TTC549 (cell line): ENCODE measurements at regions not wholly inside any gene's neighbourhood (a gene's known extent, or its start where the extent isn't known, plus 50 kb on each side); places are given as distances from the start of the nearest gene placed in this dataset.
A peak's percentile ranks its signal among the peaks of the same experiment; 100 is the strongest.

Experiments
- FAIRE-seq: peaks from 2 replicates; lab custom pipeline; 2012; peaks lifted over from hg19 to GRCh38; lab: Jason Lieb, UNC

GRCh38 chr6:105573138-105573537, 170.3 kb upstream of the PREP start:
- FAIRE-seq: no peak

DNA sequence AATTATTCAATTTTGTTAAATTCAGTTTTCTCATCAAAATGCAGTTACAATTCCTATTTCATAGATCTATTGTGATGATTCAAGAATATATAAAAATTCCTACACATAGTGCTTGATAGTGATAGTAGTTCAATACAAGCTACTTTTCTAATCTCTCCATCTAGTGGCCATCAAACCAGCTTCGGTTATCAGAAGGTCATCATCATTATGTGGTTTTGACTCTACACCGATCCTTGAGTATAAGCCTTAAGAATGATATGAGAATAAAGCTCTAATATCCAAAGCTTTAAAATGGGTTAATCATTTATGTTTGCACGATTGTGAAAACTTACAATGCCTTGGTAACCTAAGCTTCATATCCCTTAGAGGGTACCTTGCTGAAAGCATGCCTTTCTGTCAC, 167.5 kb upstream of the PREP start:
- no peak for FAIRE-seq

GRCh38 chr6:105569706-105570105, 166.8 kb upstream of the PREP start:
- FAIRE-seq: no peak

GRCh38 chr6:105568751-105569150, 165.9 kb upstream of the PREP start:
- FAIRE-seq: no peak

DNA sequence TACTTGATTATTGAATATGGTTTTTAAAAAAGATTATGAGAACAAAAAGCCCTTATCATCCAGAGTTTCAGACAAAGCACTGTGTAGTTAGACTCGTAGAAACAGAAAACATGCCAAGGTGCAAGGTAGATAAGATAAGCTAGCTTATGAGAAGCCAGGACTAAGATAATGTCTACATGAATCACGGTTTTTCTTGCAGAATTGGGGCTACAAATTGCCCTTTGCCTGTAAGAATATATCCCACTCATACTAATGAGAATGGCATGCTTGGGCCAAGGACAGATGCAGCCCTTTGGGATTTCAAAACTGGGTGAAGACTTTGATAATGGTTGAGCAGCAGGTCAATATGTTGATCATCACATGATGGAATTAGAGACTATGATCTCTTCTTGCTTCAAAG, 165.3 kb upstream of the PREP start:
- FAIRE-seq: no peak

GRCh38 chr6:105567140-105567539, 164.3 kb upstream of the PREP start:
- no peak for FAIRE-seq

GRCh38 chr6:105566503-105566902, 163.6 kb upstream of the PREP start:
- FAIRE-seq: no peak

- FAIRE-seq: no peak
Measured at GRCh38 chr6:105564121-105564902, 161.4 kb upstream of the PREP start.

DNA sequence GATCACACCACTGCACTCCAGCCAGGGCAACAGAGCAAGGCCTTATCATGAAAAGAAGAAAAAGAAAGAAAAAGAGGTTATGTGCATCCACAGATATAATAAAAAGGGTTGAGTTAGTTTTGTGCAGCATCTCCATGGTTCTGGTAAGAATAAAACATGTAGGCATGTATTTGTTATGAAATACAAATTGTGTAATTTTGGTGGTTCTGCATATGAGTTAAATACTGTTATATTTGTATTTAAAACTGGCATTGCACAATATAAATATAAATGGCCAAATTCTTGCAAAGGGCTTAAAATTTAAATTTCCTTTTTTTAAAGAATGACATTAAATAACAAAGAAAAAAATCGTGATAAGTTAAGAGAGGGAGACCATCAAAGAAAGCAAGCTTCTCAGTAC, 159.1 kb upstream of the PREP start:
- FAIRE-seq: no peak

- FAIRE-seq: no peak
Measured at GRCh38 chr6:105561486-105561885, 158.6 kb upstream of the PREP start.

DNA sequence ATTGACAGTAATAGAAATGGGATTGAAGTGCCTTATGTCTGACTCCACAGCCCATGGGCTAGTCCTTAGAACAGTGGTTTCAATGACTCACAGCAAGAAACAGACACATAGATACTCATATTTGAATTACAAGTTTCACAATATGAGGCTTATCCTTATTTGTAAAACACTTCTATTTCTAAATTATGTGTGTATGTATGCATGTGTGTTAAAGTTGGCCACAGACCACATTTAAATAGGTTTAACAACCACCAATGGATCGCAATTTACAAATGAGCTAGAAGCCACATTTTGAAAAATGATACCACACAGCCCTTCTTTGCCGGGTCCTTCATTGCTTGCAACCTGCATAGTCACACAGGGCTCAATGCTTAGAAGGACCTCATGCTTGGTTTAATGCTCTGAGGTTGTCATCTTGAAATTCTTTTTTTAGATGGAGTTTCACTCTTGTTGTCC, 157.8 kb upstream of the PREP start:
- no peak for FAIRE-seq

GRCh38 chr6:105557291-105557690, 154.4 kb upstream of the PREP start:
- no peak for FAIRE-seq

DNA sequence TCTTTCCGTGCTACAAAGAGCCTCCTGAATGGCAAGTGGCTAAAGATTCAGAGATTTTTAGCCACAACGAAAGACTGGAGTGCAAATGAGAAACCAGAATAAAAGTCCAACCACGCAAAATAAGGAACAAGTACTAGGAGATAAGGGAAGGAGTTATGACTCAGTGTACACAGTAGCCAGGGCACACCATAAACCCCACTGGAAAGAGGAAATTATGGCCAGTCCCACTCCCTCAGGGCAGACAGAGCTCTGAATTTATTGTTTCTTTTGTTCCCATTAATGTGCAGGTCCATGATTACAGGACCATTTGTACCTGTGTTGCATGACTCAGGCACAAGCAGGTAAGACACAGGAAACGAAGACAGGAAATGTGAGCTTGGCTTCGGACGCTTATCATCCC, 150.3 kb upstream of the PREP start:
- FAIRE-seq: no peak

DNA sequence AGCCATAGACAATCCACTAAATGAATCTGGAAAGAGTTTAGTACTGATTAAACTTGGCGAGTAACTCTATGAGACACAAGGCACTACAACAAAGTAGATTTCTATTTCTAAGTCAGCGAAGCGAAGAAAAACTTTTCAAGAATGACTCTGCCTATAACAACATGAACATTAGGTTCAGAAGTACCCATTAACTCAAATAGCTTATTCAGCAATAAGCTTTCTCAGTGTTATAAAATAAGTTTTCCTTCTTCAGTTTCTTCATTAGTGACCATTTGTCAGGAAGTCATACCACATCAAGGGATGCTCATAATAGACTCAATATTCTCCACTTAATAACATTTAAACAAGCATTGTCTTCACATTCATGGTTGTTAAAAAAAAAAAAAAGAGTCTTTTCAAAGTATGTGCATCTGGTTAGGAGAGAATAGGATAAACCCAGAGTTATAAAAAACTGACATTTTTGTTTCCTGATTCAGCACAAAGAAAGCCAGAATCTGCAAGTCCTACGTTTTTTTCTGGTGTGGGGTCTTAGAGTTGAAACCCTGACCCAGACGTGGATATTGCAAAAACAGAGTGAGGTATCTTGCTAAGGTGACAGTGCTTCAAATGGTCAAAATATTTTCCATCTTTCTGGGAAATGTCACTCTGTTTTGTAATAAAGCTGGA, 148.2 kb upstream of the PREP start:
- no peak for FAIRE-seq

DNA sequence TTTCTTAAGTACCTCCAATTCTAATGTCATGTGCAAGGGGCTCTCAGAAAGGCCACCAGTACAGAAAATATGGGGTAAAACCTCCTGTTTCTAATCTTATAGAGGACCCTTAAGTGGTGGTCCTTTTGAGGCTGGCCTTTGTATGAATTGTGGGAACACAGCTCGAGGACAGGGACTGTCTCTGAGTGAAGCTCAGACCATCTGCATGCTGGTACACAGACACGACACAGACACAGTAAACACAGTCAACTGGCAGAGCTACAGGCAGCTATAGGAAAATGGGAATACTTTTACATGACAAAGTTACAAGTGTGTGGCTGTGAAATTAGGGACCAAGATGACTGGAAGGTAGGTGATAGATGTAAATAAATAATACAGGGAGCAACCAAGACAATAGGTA, 143.9 kb upstream of the PREP start:
- FAIRE-seq: no peak

DNA sequence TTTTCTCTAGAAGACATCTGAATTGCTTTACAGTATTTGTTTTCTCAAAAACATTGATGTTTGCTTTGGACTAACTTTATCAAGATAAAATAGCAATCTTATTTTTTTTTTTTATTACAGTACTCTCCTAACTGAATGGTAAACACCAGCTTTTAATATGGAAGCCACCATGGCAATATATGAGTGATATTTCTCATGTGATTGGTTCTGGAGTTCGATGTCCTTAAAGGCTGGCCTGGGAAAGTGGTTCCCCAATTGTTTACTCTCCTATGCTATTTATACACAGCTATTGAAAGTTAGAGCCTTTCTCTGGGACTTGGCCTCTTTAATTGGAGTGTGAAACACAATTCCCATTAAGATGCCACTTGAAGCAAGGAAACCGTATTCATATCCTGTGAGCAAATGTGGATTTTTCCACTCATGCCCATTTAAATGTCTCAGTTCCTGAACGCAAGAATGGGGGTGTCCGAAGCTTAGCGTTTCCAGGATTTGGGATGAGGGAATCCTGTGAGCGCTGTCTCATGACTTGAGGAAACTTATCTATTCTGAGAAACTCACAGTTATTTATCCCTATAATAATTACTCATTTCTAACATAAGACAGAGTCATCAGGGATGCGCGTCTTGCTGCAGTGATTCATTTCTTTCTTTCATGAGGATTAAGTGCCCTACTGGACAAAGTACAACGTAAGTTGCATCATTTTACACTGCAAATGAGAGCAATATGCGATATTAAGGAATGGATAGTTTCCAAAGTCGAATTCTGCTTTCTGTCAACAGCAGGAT, 143.3 kb upstream of the PREP start:
- FAIRE-seq: no peak

DNA sequence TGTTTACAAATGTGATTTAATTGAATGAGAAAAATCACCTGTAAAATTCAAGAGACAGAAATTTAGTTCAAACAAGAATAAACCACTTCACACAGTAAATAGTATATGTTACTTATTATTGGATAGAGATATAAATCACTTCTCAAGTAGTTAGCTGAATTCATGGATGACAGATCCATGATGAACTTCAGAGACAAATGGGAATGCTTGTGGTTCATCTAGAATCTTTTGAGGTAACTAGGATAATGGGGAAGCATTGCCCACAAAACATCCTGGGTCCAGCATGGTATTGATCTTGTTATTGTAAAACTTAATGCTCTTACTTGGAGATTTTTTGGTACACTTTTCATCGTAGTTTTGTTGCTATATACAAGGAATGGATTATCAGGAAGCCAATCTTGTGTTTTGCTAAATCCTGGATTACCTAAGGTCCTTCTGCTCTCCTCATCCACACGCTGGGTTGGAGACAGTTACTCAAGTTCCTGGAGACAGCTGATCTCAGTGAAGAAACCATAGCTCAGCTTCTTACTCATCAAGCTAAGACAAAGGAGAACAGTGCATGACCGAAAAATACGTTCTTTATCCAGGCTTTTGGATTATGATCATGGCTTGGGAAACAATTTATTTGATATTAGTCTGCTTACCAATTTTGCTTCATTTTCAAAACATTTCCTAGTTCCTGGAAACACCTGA, 142.5 kb upstream of the PREP start:
- FAIRE-seq: no peak

DNA sequence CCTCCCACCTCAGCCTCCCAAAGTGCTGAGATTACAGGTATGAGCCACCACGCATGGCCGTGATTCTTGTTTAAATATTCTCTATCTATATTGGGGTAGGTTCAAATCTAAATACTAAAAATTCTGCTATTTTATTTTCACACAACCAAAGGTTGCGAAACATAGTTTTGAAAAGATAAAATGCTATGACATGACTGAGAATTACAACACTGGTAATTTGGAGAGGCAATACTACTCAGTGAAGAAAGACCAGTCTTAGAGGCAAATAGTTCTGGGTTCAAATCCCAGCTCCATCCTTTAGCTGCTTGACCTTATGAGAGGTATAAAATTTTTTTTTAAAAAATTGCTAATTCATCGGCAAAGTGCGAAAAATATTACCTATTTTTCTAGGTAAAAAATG, 137.0 kb upstream of the PREP start:
- no peak for FAIRE-seq

- no peak for FAIRE-seq
Measured at GRCh38 chr6:105537981-105538578, 135.2 kb upstream of the PREP start.

DNA sequence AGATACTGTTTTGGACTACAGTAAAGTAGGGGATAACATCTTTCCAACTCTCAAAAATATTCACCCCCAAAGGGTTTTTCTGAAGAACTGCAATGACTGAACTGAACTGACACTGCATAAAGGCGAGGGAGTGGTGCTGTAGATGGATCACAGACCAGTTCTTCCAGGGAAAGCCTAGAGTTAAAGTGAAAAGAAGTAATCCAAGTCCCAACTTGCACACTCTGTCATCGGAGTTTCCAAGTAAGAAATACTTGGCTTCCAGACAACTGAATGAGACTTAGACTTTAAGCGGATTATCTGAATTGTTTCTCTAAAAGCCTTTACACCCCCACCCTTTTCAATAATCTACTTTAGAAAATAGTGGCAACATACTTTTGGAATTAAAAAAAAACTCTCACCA, 134.1 kb upstream of the PREP start:
- FAIRE-seq: peak; percentile 3

DNA sequence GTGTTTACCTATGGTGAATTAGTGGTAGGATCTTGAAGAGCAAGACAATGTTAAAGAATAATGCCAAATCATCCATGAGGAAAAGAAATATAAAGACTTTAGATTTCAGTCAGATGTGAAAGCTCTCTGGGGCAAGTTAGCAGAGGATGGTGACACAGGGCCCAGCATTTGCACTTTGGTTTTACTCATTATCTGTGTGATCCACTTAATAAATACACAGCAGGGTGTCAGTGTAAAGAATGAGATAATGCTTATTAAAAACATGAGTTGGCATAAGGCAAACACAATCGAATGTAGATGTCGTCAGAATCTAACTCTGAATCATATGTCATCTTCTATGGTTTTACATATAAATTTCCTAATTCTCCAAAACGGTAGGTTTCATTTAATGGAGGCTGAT, 130.4 kb upstream of the PREP start:
- FAIRE-seq: no peak

GRCh38 chr6:105526225-105526872, 123.5 kb upstream of the PREP start:
- no peak for FAIRE-seq
